Upper lobe of right lung (tissue), 1 donor: ENCODE measurements at regions not wholly inside any gene's neighbourhood (a gene's known extent, or its start where the extent isn't known, plus 50 kb on each side); places are given as distances from the start of the nearest gene placed in this dataset.

Experiments
- ATAC-seq: fragments of 200-7000 bp; cut with Tn5 transposase; one replicate; pipeline ENCODE4 v1.9.1; 2020; ENCODE audit warnings: mild to moderate bottlenecking, moderate library complexity
- DNase-seq: peaks from one replicate; pipeline ENCODE4 v3.0.0-alpha.2; 2020
- H3K27ac ChIP-seq: fragments of 200-600 bp; one replicate; pipeline ENCODE4 v1.8.0; 2022
- H3K27me3 ChIP-seq: fragments of 200-600 bp; one replicate; pipeline ENCODE4 v1.8.0; 2022; ENCODE audit warnings: mild to moderate bottlenecking
- H3K36me3 ChIP-seq: fragments of 200-600 bp; one replicate; pipeline ENCODE4 v1.8.0; 2022
- H3K4me1 ChIP-seq: fragments of 200-600 bp; one replicate; pipeline ENCODE4 v1.8.0; 2022
- H3K4me3 ChIP-seq: fragments of 200-600 bp; one replicate; pipeline ENCODE4 v1.8.0; 2022; ENCODE audit warnings: mild to moderate bottlenecking
- H3K9me3 ChIP-seq: fragments of 200-600 bp; one replicate; pipeline ENCODE4 v1.8.0; 2022
- CTCF ChIP-seq: fragments of 200-600 bp; IDR thresholded peaks from one replicate; pipeline ENCODE4 v1.8.0; 2022; ENCODE audit warnings: antibody characterized with exemption
- intact Hi-C: fragments of 100-400 bp; cut with DNase I; formaldehyde crosslinking; loops from one replicate; pipeline ENCODE4 v1.11.0; 2022
- donor health status: DM: no; HTN: yes; CAD: no; lungs with severe emphysema.

- Histone ChIP-seq H3K27me3 (peaks cover 7% of the 10 kb centered on the region), H3K36me3 (no peaks in the 10 kb centered on the region), H3K27ac (no peak overlapping the region), H3K4me3 (no peak overlapping the region), H3K4me1 (no peaks in the 10 kb centered on the region), H3K9me3 (no peaks in the 10 kb centered on the region)
- intact Hi-C loops: no loop called here
- TF ChIP-seq CTCF: no peak
- ATAC-seq (no peak), DNase-seq (peak; percentile 45)
These were observed 107.4 kb downstream of the MATN1 start for GRCh38 chr1:30615816-30616590.

GRCh38 chr1:30615076-30615795 lies 108.1 kb downstream of the MATN1 start:
- intact Hi-C loops: no loop called here

GRCh38 chr1:30613188-30613587 lies 110.2 kb downstream of the MATN1 start:
- H3K36me3 ChIP-seq: no peaks in the 10 kb centered on the region
- H3K27me3 ChIP-seq: peaks cover 7% of the 10 kb centered on the region
- H3K4me1 ChIP-seq: no peaks in the 10 kb centered on the region
- intact Hi-C loops: no loop called here
- no peak overlapping the region for H3K27ac ChIP-seq
- no peaks in the 10 kb centered on the region for H3K9me3 ChIP-seq
- ATAC-seq: no peak
- TF ChIP-seq CTCF: no peak
- no peak overlapping the region for H3K4me3 ChIP-seq
- DNase-seq: no peak

More at GRCh38 chr1:30615076-30615795, 108.1 kb downstream of the MATN1 start:
- no peak for ATAC-seq
- DNase-seq: no peak
- Histone ChIP-seq H3K36me3 (no peaks in the 10 kb centered on the region), H3K9me3 (no peaks in the 10 kb centered on the region), H3K4me1 (no peaks in the 10 kb centered on the region), H3K27me3 (peaks cover 7% of the 10 kb centered on the region), H3K4me3 (no peak overlapping the region), H3K27ac (no peak overlapping the region)
- no peak for TF ChIP-seq CTCF

- no peak for DNase-seq
- Histone ChIP-seq H3K9me3 (no peaks in the 10 kb centered on the region), H3K4me1 (no peaks in the 10 kb centered on the region), H3K4me3 (no peak overlapping the region), H3K27me3 (peaks cover 7% of the 10 kb centered on the region), H3K36me3 (no peaks in the 10 kb centered on the region), H3K27ac (no peak overlapping the region)
- no peak for TF ChIP-seq CTCF
- intact Hi-C loops: no loop called here
- no peak for ATAC-seq
These were observed 110.8 kb downstream of the MATN1 start for GRCh38 chr1:30612536-30613065.

GRCh38 chr1:30611741-30612309 lies 111.6 kb downstream of the MATN1 start:
- TF ChIP-seq CTCF: no peak
- intact Hi-C loops: no loop called here
- no peak for DNase-seq
- Histone ChIP-seq H3K4me3 (no peak overlapping the region), H3K9me3 (no peaks in the 10 kb centered on the region), H3K36me3 (no peaks in the 10 kb centered on the region), H3K4me1 (no peaks in the 10 kb centered on the region), H3K27me3 (peaks cover 7% of the 10 kb centered on the region), H3K27ac (no peak overlapping the region)
- ATAC-seq: no peak
